ENCODE measurements at regions not wholly inside any gene's neighbourhood (a gene's known extent, or its start where the extent isn't known, plus 50 kb on each side); places are given as distances from the start of the nearest gene placed in this dataset.
A peak's percentile ranks its signal among the peaks of the same experiment; 100 is the strongest.

DNA sequence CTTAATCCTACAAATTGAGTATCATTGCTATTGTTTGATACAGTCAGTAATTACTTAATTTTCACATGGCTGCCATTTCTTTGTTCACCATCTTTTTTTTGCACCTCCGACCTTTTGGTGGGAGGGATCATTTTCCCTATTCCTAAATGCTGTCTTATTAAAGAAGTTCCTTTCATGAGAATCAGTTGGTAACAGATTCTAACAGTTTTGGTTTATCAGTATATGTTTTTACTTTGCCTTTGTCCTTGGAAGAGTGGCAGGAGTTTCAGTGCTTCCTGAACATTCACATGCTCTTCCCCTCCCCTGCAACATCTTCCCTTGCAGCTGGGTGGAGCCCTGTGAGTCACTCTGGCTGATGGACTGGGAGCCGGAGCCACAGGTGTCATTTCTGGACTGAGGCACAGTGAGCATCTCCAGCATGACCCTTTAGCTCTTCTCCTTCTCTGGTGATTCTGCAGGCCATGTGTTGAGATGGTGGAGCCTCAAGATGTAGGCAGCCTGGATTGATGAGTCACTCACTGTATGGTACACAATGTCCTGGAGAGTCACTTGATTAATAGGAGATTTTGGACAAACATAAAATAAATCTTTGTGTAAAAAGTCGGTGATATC is 217.7 kb downstream of the URB2 start (continued):
- TF ChIP-seq, protein P1, sequence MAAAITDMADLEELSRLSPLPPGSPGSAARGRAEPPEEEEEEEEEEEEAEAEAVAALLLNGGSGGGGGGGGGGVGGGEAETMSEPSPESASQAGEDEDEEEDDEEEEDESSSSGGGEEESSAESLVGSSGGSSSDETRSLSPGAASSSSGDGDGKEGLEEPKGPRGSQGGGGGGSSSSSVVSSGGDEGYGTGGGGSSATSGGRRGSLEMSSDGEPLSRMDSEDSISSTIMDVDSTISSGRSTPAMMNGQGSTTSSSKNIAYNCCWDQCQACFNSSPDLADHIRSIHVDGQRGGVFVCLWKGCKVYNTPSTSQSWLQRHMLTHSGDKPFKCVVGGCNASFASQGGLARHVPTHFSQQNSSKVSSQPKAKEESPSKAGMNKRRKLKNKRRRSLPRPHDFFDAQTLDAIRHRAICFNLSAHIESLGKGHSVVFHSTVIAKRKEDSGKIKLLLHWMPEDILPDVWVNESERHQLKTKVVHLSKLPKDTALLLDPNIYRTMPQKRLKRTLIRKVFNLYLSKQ (tag by site-specific recombination; IDR thresholded peaks at IDR 0.05; ENCODE audit: borderline replicate concordance) = no peak
- TF ChIP-seq, protein P2, sequence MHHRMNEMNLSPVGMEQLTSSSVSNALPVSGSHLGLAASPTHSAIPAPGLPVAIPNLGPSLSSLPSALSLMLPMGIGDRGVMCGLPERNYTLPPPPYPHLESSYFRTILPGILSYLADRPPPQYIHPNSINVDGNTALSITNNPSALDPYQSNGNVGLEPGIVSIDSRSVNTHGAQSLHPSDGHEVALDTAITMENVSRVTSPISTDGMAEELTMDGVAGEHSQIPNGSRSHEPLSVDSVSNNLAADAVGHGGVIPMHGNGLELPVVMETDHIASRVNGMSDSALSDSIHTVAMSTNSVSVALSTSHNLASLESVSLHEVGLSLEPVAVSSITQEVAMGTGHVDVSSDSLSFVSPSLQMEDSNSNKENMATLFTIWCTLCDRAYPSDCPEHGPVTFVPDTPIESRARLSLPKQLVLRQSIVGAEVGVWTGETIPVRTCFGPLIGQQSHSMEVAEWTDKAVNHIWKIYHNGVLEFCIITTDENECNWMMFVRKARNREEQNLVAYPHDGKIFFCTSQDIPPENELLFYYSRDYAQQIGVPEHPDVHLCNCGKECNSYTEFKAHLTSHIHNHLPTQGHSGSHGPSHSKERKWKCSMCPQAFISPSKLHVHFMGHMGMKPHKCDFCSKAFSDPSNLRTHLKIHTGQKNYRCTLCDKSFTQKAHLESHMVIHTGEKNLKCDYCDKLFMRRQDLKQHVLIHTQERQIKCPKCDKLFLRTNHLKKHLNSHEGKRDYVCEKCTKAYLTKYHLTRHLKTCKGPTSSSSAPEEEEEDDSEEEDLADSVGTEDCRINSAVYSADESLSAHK (tag by site-specific recombination; IDR thresholded peaks at IDR 0.05) = no peak
- TF ChIP-seq ZNF292 (tag by site-specific recombination; IDR thresholded peaks at IDR 0.05; ENCODE audit: borderline replicate concordance, low read depth) = no peak
- no peak for TF ChIP-seq ZNF707 (tag by site-specific recombination; IDR thresholded peaks at IDR 0.05)
- TF ChIP-seq ZNF610 (tag by site-specific recombination; IDR thresholded peaks at IDR 0.05; ENCODE audit: borderline replicate concordance) = no peak
- TF ChIP-seq ZSCAN5A (tag by site-specific recombination; IDR thresholded peaks at IDR 0.05) = no peak
- TF ChIP-seq MEIS1 (CRISPR knock-in tag; IDR thresholded peaks at IDR 0.05; ENCODE audit: borderline replicate concordance) = no peak
- TF ChIP-seq ZFP3 (tag by site-specific recombination; IDR thresholded peaks at IDR 0.05; ENCODE audit: low read depth) = no peak
- TF ChIP-seq ZNF350 (tag by site-specific recombination; IDR thresholded peaks at IDR 0.05) = no peak
- TF ChIP-seq ZFHX2 (tag by site-specific recombination; conservative IDR thresholded peaks at IDR 0.05) = no peak
- no peak for TF ChIP-seq ZNF654 (tag by site-specific recombination; IDR thresholded peaks at IDR 0.05; ENCODE audit: low read depth)
- TF ChIP-seq ATF2 (tag by site-specific recombination; IDR thresholded peaks at IDR 0.05; ENCODE audit: low read depth) = no peak
- no peak for TF ChIP-seq ZNF274 (IDR thresholded peaks at IDR 0.05; ENCODE audit: low read length)
- TF ChIP-seq ZNF274 (tag by site-specific recombination; IDR thresholded peaks at IDR 0.05; ENCODE audit: borderline replicate concordance) = no peak
- TF ChIP-seq ELK4 (IDR thresholded peaks at IDR 0.05; ENCODE audit: borderline replicate concordance, low read depth, low read length) = no peak
- no peak for TF ChIP-seq ZNF416 (tag by site-specific recombination; IDR thresholded peaks at IDR 0.05)
- no peak for TF ChIP-seq ZNF341 (tag by site-specific recombination; IDR thresholded peaks at IDR 0.05; ENCODE audit: low read depth)
- TF ChIP-seq, protein P3, sequence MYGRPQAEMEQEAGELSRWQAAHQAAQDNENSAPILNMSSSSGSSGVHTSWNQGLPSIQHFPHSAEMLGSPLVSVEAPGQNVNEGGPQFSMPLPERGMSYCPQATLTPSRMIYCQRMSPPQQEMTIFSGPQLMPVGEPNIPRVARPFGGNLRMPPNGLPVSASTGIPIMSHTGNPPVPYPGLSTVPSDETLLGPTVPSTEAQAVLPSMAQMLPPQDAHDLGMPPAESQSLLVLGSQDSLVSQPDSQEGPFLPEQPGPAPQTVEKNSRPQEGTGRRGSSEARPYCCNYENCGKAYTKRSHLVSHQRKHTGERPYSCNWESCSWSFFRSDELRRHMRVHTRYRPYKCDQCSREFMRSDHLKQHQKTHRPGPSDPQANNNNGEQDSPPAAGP (tag by site-specific recombination; IDR thresholded peaks at IDR 0.05) = no peak
- peak; percentile 99 for TF ChIP-seq SCRT2 (tag by site-specific recombination; IDR thresholded peaks at IDR 0.05)
- no peak for TF ChIP-seq ZNF132 (tag by site-specific recombination; IDR thresholded peaks at IDR 0.05; ENCODE audit: borderline replicate concordance)
- TF ChIP-seq ZEB2 (tag by site-specific recombination; IDR thresholded peaks at IDR 0.05) = no peak
- TF ChIP-seq, protein P4, sequence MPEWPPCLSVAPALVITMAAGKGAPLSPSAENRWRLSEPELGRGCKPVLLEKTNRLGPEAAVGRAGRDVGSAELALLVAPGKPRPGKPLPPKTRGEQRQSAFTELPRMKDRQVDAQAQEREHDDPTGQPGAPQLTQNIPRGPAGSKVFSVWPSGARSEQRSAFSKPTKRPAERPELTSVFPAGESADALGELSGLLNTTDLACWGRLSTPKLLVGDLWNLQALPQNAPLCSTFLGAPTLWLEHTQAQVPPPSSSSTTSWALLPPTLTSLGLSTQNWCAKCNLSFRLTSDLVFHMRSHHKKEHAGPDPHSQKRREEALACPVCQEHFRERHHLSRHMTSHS (tag by site-specific recombination; IDR thresholded peaks at IDR 0.05) = no peak

Data from HEK293 (cell line).